ENCODE measurements at regions not wholly inside any gene's neighbourhood (a gene's known extent, or its start where the extent isn't known, plus 50 kb on each side); places are given as distances from the start of the nearest gene placed in this dataset.
"Not testable (repeated sequence)": the region's sequence is repeated elsewhere in the genome, so short reads cannot be mapped to it uniquely, and the experiment has no call there.

DNA sequence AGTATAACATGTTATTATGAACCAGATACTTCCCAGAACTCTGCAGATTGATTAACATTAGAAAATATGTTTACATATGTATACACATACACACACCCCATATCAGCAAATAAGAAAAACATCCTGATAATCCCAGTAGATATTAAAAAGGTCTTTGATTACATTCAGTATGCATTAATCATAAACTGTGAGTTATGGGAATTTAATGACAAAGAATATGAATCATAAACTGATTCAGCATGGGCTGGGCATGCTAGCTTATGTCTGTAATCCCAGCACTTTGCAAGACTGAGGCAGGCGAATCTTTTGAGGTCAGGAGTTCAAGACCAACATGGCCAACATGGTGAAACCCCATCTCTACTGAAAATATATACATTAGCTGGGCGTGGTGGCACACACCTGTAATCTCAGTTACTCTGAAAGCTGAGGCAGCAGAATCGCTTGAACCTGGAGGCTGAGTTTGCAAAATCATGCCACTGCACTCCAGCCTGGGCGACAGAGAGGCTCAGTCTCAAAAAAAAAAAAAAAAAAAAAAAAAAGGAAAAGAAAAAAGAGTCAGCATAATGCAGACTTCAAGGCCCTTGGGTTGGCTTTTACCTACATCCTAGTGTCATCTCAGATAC lies 581.9 kb upstream of the PRR20A start:
- TF ChIP-seq, protein P1, sequence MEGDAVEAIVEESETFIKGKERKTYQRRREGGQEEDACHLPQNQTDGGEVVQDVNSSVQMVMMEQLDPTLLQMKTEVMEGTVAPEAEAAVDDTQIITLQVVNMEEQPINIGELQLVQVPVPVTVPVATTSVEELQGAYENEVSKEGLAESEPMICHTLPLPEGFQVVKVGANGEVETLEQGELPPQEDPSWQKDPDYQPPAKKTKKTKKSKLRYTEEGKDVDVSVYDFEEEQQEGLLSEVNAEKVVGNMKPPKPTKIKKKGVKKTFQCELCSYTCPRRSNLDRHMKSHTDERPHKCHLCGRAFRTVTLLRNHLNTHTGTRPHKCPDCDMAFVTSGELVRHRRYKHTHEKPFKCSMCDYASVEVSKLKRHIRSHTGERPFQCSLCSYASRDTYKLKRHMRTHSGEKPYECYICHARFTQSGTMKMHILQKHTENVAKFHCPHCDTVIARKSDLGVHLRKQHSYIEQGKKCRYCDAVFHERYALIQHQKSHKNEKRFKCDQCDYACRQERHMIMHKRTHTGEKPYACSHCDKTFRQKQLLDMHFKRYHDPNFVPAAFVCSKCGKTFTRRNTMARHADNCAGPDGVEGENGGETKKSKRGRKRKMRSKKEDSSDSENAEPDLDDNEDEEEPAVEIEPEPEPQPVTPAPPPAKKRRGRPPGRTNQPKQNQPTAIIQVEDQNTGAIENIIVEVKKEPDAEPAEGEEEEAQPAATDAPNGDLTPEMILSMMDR (IDR thresholded peaks at IDR 0.05; ENCODE audit: low read depth, low read length) = no peak
- H3K36me3 ChIP-seq = no peaks in the 10 kb centered on the region
- no peaks in the 10 kb centered on the region for H3K4me1 ChIP-seq
- no peak overlapping the region for H3K4me3 ChIP-seq (ENCODE audit: low read depth, low read length)
- no peaks in the 10 kb centered on the region for H3K9me3 ChIP-seq
- no peaks in the 10 kb centered on the region for H3K27me3 ChIP-seq
- no peak for DNase-seq

DNA sequence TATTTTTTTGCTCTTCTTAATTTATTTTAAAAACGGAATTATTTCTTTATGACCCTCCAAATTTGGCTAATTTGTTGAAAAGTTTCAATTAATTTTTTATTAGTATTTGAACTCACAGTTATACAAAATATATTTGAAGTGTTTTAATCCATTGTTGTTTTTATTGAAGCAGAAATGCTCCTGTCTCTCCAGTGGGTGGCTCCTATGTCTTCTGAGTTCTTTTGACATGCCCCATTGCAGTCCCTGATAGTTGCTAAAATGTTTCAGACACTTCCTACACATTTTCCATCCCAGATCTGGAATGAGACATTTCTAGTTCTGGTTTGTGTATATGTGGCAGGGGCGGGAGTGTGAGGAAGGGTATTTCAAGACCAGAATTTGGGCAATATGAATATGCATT lies 579.4 kb upstream of the PRR20A start:
- Histone ChIP-seq H3K9me3 (no peaks in the 10 kb centered on the region), H3K4me3 (ENCODE audit: low read depth, low read length) (no peak overlapping the region), H3K36me3 (no peaks in the 10 kb centered on the region), H3K4me1 (no peaks in the 10 kb centered on the region), H3K27me3 (no peaks in the 10 kb centered on the region)
- DNase-seq = no peak
- TF ChIP-seq, protein P1 (IDR thresholded peaks at IDR 0.05; ENCODE audit: low read depth, low read length) = peak; percentile 49

DNA sequence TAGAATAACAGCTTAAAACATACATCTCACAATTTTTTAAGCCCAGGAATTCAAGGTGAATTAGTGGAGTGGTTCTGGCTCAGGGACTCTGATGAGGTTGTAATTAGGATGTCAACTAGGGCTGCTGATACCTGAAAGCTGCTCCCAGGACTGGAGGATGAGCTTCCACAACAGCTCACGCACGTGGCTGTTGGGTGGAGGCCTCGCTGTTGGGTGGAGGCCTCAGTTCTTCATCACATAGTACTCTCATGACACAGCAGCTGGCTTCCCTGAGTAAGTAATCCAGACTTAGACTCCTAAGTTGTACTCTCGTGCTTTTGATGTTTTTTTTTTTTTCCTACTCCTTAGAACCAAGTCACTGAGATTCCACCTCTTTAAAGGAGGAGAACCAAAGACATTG lies 577.1 kb upstream of the PRR20A start:
- no peaks in the 10 kb centered on the region for H3K9me3 ChIP-seq
- no peak for DNase-seq
- H3K27me3 ChIP-seq = no peaks in the 10 kb centered on the region
- TF ChIP-seq, protein P1 (IDR thresholded peaks at IDR 0.05; ENCODE audit: low read depth, low read length) = no peak
- H3K4me3 ChIP-seq (ENCODE audit: low read depth, low read length) = no peak overlapping the region
- H3K4me1 ChIP-seq = no peaks in the 10 kb centered on the region
- H3K36me3 ChIP-seq = no peaks in the 10 kb centered on the region

DNA sequence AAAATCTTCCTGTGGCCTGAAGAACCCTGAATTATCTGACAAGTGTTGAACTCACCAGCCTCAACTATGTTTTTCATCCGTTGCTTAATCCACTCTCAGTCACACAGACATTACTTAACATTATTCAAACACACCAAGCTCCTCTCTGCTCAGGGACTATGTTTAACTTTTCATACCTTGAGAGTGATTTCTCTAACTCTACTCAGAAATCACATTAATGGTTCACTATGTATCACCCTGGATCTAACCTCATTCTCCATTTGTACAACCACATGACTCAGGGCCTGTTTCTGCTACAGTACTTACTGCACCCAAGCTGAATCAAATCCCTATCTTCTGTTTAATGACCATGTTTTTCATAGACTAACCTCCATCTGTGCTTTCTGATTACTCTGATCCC lies 553.7 kb upstream of the PRR20A start:
- DNase-seq = no peak
- Histone ChIP-seq H3K9me3 (no peaks in the 10 kb centered on the region), H3K27me3 (no peaks in the 10 kb centered on the region; the same call in 1 of the 2 replicates), H3K36me3 (no peaks in the 10 kb centered on the region), H3K4me3 (ENCODE audit: low read depth, low read length) (no peak overlapping the region), H3K4me1 (no peaks in the 10 kb centered on the region)
- TF ChIP-seq, protein P1 (IDR thresholded peaks at IDR 0.05; ENCODE audit: low read depth, low read length) = no peak

DNA sequence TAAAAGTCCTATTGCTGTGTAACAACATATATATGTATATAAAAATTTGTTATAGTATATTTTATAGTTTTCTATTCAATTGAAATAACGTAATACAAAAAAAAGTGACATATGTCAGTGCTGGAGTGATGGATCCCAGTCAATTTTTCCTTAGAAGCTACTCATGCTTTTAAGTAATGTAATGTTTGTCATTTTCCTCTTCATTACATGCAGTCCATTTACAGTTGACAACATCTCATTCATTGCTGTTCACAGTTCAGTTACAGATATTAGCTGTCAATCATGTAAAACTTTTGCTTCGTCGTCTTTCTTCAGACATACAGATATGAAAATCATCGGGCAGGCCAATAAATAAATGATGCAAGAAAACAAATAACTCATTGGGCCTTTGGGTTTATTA lies 525.1 kb upstream of the PRR20A start:
- DNase-seq = no peak
- Histone ChIP-seq H3K4me3 (ENCODE audit: low read depth, low read length) (no peak overlapping the region), H3K36me3 (no peaks in the 10 kb centered on the region), H3K9me3 (no peaks in the 10 kb centered on the region), H3K4me1 (no peaks in the 10 kb centered on the region), H3K27me3 (no peaks in the 10 kb centered on the region)
- TF ChIP-seq, protein P1 (IDR thresholded peaks at IDR 0.05; ENCODE audit: low read depth, low read length) = no peak

DNA sequence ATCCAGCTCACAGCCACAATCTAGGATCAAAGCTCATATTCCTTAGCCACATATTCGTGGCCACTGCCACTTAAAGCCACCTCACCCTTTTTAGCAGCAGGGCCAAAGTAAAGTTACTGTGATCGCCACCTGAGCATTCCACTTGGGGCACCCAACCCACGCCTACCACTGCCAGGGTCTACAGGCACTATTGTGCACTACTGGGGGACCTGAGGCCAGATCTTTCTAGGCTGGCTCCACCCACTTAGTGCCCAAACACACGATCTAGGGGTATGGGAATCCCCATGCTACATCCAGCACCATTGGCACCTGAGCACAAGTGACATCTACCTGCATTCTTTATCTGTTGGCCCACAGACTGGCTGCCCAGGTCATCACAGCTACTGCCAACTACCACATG lies 517.9 kb upstream of the PRR20A start:
- H3K4me3 ChIP-seq (ENCODE audit: low read depth, low read length) = no peak overlapping the region
- no peaks in the 10 kb centered on the region for H3K4me1 ChIP-seq
- TF ChIP-seq, protein P1 (IDR thresholded peaks at IDR 0.05; ENCODE audit: low read depth, low read length) = no peak
- H3K36me3 ChIP-seq = no peaks in the 10 kb centered on the region
- no peaks in the 10 kb centered on the region for H3K9me3 ChIP-seq
- no peak for DNase-seq
- H3K27me3 ChIP-seq = no peaks in the 10 kb centered on the region

DNA sequence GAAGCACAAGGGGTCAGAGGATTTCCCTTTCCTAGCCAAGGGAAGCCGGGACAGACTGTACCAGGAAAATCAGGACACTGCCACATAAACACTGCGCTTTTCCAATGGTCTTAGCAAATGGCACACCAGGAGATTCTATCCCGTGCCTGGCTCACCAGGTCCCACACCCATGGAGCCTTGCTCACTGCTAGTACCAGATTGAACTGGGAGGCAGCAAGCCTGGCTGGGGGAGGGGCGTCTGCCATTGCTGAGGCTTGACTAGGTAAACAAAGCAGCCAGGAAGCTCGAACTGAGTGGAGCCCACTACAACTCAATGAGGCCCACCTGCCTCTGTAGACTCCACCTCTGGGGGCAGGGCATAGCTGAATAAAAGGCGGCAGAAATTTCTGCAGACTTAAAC lies 511.8 kb upstream of the PRR20A start:
- not testable (repeated sequence) for H3K27me3 ChIP-seq; H3K4me3 ChIP-seq (ENCODE audit: low read depth, low read length); H3K36me3 ChIP-seq; H3K9me3 ChIP-seq; DNase-seq; H3K4me1 ChIP-seq

DNA sequence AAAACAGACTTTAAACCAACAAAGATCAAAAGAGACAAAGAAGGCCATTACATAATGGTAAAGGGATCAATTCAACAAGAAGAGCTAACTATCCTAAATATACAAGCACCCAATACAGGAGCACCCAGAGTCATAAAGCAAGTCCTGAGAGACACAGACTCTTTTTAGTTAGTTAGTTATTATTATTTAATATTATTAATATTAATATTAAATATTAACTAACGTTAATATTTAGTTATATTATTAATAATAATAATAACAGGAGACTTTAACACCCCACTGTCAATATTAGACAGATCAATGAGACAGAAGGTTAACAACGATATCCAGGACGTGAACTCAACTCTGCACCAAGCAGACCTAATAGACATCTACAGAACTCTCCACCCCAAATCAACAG lies 509.7 kb upstream of the PRR20A start:
- H3K9me3 ChIP-seq; H3K4me1 ChIP-seq; H3K27me3 ChIP-seq; H3K4me3 ChIP-seq (ENCODE audit: low read depth, low read length); H3K36me3 ChIP-seq; DNase-seq: not testable (repeated sequence)
